Esophagus mucosa (tissue), 1 donor: ENCODE measurements at regions not wholly inside any gene's neighbourhood (a gene's known extent, or its start where the extent isn't known, plus 50 kb on each side); places are given as distances from the start of the nearest gene placed in this dataset.
A peak's percentile ranks its signal among the peaks of the same experiment; 100 is the strongest.
"Not testable (repeated sequence)": the region's sequence is repeated elsewhere in the genome, so short reads cannot be mapped to it uniquely, and the experiment has no call there.

ENCODE experiments used
- ATAC-seq: fragments of 200-7000 bp; cut with Tn5 transposase; one replicate; pipeline ENCODE4 v1.9.1; 2020
- donor health status: DM: yes; HTN: yes; CAD: no.

- not testable (repeated sequence) for ATAC-seq
These were observed 131.4 kb downstream of the MFAP3L start for GRCh38 chr4:169894767-169895166.

GRCh38 chr4:169885893-169886292, 128.1 kb upstream of the HPF1 start:
- no peak for ATAC-seq

GRCh38 chr4:169881769-169882168, 124.0 kb upstream of the HPF1 start:
- ATAC-seq, result no peak

- no peak for ATAC-seq
These were observed 112.8 kb upstream of the HPF1 start for GRCh38 chr4:169870507-169870906.

GRCh38 chr4:169869490-169869889, 111.7 kb upstream of the HPF1 start:
- no peak for ATAC-seq

- ATAC-seq, result no peak
These were observed 103.8 kb upstream of the HPF1 start for GRCh38 chr4:169861593-169861992.

- no peak for ATAC-seq
These were observed 101.8 kb upstream of the HPF1 start for GRCh38 chr4:169859366-169860216.

- no peak for ATAC-seq
These were observed 96.3 kb upstream of the HPF1 start for GRCh38 chr4:169854090-169854489.

- no peak for ATAC-seq
These were observed 94.7 kb upstream of the HPF1 start for GRCh38 chr4:169852481-169852880.

- ATAC-seq, result no peak
These were observed 94.0 kb upstream of the HPF1 start for GRCh38 chr4:169851750-169852149.

GRCh38 chr4:169849456-169849855, 91.7 kb upstream of the HPF1 start:
- peak; percentile 93 for ATAC-seq

- no peak for ATAC-seq
These were observed 90.3 kb upstream of the HPF1 start for GRCh38 chr4:169848018-169848417.

- no peak for ATAC-seq
These were observed 89.4 kb upstream of the HPF1 start for GRCh38 chr4:169847171-169847570.

GRCh38 chr4:169846396-169846795, 88.7 kb upstream of the HPF1 start:
- no peak for ATAC-seq

GRCh38 chr4:169841776-169842175, 84.0 kb upstream of the HPF1 start:
- peak; percentile 28 for ATAC-seq

- no peak for ATAC-seq
These were observed 82.8 kb upstream of the HPF1 start for GRCh38 chr4:169840554-169840953.

- ATAC-seq, result not testable (repeated sequence)
These were observed 70.6 kb upstream of the HPF1 start for GRCh38 chr4:169828329-169828728.

- ATAC-seq, result no peak
These were observed 69.0 kb upstream of the HPF1 start for GRCh38 chr4:169826634-169827187.

GRCh38 chr4:169823685-169824084, 65.9 kb upstream of the HPF1 start:
- ATAC-seq, result peak; percentile 57

- ATAC-seq, result no peak
These were observed 63.7 kb upstream of the HPF1 start for GRCh38 chr4:169821402-169821801.

GRCh38 chr4:169818063-169818679, 60.4 kb upstream of the HPF1 start:
- ATAC-seq, result no peak

- peak; percentile 57 for ATAC-seq
These were observed 57.9 kb upstream of the HPF1 start for GRCh38 chr4:169815606-169816005.

GRCh38 chr4:169811476-169811875, 53.7 kb upstream of the HPF1 start:
- ATAC-seq, result no peak
